UCSD-AML1 (cell line): ENCODE measurements at regions not wholly inside any gene's neighbourhood (a gene's known extent, or its start where the extent isn't known, plus 50 kb on each side); places are given as distances from the start of the nearest gene placed in this dataset.

ENCODE experiments used
- DNase-seq: peaks from one replicate; lab custom pipeline; 2025; ENCODE audit not compliant: unreplicated experiment; lab: John Stamatoyannopoulos, UW

DNA sequence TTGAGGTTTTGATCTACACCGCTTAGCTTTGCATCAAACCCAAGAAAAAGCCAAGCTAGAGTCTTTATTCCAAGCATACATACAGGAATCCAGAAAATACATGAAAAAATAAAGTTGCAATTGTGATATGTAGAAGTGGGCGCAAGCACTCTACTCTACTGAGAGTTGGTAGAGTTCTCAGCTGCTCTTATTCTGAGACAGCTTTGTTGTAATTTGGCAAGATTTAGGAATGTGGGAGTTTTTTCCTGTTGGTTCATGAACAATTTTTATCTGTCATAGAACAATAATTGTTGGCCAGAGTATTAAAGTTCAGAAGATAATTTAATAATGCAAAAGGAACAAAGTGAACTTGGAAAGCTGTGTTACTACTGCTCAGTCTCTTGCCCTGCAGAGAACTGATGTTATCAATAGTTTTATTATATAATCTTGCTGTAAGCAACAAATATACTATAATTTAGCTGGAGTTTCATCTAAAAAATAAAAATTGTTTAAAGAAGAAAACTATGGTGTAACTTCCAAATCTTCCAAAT is 302.0 kb upstream of the RND3 start:
- DNase-seq: no peak

DNA sequence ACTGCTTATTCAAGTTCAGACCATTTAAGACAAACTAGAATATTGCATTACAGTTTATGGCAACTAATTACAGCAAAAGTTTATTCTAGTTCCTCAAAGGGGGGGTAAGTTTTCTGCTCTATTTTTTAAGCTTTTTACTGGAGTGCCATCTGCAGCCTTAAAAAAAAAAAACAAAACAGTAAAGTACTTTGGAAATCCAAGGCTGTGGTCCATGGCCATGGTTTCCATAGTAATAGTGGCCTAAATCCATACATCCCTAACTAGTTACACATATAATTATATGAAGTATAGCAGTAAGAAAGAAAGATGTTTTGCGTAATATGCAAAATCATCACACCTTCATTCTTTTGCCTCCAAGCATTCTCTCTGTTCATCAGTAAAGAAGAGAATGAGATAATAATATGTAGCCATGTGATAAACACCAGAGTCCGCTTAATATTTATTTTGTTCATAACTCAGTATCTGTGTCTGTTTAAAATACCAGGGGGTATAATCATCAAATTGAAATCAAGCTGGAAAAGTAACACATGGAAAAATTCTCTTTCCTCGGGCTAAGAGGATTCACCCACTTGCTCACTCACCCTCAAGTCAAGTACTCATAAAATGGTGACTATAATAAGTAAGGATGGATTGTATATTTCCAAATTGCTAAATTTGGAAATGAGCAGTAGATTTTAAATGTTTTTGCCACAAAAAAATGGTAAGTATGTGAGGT is 301.1 kb upstream of the RND3 start:
- no peak for DNase-seq

DNA sequence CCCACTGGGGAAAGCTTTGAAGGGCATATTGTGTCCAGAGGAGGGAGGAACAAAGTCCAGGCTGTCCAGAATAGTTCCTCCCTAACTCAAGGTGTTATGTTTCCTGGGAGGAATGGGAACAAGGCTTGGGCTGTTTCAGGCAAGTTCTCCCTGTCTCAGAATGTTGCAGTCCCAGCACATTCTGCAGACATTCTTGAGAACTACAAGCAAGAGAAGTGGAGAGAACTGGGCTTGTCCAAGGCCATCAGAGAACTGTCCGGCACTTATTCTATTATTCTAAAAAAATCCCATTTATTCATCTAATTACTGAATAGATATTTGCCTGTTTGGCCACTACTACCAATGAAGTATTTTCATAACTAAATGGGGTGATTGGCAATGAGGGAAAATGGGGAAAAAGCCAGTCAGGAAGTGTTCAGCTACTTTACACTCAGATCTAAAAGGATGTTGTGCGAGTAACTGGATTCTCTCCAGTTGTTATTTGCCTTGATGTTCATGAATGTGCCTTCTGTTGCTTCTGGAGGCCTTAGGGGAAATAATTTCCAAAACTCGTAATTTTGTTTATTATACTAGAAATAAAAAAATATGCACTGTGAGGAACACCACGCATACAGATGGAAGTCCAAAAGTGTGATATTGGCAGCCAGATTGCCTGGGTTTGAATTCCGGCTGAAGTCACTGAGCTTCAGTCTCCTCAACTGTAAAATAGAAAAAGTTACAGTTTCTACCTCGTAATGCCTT is 300.1 kb upstream of the RND3 start:
- no peak for DNase-seq

DNA sequence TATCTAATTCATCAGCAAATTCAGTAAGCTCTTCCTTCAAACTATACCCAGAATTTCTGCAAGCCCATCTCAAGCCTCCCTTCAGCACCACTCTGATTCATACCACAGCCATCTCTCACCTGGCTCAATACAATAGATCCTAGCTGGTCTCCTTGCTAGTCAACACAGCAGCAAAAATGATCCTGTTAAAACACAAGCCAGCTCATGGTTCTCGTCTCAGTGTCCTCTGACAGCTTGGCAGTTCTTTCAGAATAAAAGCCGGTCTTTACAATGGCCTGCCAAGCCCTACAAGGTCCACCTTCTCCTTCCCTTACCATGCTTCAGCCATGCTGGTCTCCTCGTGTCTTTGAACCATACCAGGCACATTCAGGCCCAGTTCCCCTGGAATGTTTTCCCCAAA is 296.9 kb upstream of the RND3 start:
- no peak for DNase-seq

DNA sequence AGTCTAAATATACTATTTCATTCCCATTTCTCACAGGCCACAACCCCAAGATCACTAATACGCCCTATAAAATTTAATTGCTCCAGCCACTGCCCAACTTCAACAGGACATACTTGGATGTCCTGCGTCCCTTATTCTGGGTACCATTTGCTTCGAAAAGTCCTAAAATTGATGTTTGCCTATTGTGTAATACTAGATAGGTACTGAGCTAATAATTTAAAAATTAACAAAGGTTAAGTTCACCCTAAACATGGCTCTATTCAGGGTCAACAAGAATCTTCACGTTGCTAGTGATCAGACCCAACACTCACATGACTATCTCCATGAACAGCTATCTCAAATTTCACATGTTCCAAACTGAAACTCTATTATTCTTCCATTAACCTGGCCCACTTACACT is 296.4 kb upstream of the RND3 start:
- DNase-seq: no peak

DNA sequence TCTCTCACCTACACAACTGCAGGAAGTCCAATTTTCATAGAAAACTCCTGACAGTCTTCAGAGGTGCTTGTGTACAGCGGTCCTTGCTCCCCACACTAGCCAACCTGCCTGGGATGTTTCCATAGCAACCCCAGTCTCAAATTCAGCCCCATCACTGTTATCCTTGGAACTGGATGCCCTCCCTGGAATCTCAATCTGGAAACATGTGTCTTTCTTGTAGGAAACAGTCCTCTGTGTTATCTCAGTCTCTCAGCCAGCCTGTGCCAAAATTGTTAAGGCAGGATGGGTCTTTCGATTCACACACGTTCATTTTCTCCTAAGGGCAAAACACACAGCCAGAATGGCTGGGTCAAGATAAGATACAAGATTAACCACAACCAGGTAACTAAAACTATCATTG is 295.5 kb upstream of the RND3 start:
- DNase-seq: no peak

DNA sequence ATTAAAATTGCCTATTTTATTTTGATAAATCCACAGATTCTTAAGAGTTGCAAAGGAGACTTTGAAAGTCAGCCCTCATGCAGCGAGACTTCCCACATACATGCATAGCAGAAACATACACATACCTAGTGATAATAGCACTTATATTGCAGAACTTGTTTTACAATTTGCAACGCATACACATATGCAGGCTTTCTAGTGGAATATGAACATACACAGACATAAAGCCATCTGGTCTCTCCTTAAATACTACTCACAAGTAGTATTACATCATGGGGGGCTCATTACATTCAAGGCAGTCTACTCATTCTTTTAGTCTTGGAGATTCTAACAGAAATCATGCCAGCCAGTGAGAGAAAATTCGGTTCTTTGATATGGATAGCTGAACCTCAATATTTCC is 295.1 kb upstream of the RND3 start:
- DNase-seq: no peak

DNA sequence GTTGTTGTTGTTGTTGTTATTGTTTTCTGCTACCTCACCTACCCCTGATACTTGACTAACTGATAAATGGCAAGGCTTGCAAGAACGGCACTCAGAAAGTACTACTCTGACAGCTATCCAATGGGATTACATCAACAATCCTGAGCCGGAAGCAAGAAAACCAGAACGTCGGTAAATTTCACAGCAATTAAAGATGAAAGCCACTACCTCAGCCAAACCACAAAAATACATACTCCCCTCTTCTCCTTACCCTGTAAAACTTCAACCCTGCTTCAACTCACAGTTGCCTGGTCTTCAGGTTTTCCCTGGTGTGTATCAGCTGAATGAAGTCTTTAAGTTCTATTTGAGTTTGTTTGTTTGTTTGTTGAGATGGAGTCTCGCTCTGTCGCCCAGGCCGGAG is 293.7 kb upstream of the RND3 start:
- DNase-seq: no peak

DNA sequence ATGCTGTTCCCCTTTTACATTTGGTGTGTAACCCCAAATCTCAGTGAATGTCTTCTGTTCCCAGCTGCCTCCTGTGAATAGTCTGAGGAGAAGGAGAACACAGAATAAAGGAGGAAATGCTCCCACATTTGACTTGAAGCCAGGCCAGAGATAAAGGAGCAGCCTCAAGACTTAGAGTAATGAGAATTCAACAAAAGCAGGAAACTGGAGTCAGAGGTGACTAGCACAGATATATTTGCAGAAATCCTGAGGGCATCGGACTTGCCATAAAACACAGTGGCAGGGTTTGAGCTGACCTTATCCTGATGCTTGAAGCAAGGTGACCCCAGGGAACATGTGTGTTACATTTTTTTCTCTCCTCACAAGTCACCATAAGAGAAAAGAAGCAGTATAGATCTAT is 291.4 kb upstream of the RND3 start:
- DNase-seq: no peak

DNA sequence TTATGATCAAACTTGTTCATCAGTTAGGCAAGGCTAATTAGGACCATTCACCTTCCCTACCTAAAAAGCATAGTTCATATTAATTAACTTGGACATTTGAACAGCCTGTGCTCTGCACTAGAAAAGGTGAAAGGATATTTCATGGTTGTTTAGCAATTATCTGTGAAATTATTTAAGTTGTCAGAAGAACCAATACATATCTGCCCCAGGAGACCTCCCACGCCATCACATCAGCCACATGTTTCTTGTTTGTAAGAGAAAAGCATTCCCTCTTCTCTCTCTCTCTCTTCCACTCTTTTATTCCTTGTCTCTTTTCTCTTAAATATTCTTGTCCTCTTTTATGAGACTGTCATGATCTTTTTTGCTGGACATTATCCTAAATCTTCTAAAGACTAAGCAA is 282.0 kb upstream of the RND3 start:
- DNase-seq: no peak

DNA sequence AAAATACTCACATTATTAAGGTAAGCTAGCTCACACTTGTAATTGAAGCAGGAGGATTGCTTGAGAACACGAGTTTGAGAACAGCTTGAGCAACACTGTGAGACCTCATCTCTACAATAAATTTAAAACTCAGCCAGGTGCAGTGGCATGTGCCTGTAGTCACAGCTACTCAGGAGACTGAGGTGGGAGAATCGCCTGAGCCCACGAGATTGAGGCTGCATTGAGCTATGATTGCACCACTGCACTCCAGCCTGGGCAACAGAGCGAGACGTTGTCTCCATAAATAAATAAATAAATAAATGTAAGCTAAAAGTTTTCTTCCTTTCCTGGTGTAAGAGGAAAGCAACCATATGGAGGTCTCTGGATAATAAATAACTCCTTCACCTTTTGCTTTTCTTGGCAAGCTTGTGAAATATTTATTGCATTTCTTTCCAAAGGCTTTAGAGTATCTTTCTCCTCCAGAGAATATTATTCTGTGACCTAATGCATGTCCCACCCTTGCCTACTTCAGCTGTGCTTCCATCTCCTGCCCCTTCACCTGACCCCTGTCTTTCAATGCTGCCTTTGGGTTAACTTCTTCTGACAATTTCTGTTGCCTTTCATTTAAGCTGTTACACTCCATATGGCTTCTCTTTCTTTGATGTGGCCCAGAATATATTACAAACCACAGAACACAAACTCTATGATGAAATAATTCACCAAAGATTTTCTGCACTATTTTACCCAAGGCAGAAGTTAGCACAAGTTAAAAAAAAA is 280.7 kb upstream of the RND3 start:
- DNase-seq: no peak

DNA sequence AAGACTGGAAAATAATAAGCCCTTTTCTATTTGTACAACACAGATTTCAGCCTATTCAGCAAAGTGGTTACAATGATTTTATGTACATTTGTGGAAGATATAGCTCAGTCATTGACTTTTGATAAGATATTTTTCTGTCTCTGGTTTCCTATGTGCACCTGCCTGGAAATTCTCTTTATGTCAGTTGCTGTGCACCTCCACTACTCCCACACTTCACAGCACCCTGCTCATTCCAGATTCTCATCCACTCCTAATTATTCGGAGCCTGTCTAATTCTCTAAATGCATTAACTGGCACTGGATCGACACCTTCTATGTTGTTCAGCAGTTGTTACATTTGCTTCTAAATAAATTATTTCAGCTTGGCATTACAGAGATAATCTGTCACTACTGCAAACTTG is 275.1 kb upstream of the RND3 start:
- no peak for DNase-seq

DNA sequence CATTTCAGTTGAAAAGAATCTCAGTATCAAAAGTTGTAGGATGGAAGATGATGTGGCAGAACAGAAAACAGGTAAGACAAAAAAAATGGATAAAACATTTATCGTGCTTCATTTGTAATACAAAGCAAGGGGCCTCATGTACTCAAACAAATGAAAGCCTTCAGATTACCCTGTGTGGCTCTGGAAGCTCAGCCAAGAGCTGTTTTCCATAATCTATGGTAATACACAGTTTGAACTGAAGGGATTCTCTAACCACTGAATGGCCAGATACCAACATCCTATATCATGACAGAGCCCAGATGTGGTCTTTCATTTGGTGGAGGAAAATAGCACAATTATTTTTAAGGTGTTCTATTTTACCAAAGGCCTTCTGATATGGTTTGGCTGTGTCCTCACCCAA is 272.1 kb upstream of the RND3 start:
- DNase-seq: no peak

DNA sequence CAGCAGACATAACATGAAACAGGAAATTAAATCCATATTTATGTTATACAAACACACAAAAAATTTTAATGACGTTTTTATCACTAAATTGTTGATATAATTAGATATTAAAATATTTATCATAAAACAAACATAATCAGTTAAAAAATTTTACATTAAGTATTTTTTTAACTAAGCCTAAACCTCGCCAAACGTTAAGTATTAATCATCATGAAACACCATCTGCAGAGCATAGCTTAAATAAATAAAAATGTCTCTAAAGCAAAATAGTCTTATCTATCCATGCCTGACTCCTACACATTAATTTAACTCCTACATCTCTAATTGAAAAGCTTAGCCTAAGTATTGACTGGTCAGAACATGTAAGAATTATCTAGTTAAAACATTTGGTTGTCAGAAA is 271.6 kb upstream of the RND3 start:
- no peak for DNase-seq

DNA sequence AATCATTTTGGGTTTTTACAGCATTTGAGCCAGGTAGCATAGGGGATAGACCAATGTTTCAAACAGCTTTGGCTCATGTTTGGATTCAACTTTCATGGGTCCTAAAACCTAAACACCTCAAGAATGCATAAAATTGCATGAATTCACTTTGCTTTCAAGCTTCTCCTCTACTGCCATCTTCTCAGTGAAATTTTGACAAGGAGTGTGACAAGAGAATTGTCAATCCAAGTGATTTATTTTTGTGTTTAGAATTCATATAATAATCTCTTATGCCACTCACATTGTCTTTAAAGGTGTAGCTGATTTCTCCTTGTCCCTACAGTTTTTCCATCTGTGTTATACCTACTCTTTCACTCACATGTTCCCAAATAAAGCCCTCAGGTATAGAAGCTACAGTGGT is 264.8 kb upstream of the RND3 start:
- DNase-seq: no peak

DNA sequence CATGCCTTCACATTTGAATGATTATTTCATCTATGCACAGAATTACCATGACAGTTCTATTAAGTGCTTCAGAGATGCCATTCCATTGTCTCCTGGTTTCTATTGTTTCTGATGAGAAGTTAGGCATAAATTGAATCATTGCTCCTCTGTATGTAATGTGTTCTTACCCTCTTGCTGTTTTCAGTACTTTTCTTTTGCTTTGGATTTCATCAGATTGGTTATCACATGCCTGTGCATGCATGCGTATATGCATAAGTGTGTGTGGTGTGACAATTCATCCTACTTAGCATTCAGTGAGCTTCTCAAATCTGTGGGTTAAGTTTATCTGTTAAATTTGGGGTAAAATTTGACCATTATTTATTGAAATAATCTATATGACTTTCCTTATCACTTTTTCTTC is 263.3 kb upstream of the RND3 start:
- DNase-seq: no peak

DNA sequence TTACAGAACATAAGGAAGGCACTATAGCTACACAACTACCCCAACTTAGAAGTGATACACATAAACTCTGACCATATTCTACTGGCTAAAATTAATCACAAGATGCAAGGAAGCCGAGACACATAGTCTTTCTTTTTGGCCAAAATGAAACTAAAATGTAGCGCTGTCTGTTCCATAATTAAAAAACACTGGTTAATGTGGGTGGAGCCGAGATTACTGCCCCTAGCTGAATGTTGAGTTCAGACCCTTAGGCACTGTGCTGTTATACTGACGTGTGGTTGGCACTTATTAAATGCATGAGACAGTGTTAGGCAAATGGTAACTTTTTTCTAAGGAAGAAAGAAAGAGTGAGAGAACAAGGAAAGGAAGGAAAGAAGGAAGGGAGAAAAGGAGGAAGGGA is 254.6 kb upstream of the RND3 start:
- DNase-seq: no peak

DNA sequence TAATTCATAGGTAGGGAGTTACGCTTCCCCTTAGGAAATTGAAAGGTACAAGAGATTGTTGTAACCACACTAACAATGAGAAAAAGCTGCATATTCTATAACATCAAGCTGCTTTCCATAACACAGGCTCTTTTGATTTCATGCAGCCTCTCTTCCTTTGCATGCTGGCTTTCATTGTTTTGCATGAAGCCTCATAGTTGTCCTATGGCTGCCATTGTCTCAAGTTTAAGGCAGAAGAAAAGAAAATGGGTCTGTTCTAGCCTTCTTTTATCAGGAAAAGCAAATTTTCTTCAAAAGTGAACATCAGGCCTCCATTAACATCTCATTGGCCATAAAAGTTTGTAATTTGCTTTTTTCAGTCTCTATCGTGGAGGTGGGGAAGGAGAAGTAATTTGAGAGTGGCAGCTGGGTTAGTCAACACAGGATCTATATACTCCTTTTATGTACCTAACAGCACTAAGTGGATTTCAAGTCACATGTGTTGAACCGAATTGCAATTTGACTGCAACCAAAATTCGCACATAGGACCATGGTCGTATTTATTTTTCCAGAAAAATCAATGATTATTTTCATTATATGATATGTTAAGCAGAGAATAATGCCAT is 248.5 kb upstream of the RND3 start:
- no peak for DNase-seq

DNA sequence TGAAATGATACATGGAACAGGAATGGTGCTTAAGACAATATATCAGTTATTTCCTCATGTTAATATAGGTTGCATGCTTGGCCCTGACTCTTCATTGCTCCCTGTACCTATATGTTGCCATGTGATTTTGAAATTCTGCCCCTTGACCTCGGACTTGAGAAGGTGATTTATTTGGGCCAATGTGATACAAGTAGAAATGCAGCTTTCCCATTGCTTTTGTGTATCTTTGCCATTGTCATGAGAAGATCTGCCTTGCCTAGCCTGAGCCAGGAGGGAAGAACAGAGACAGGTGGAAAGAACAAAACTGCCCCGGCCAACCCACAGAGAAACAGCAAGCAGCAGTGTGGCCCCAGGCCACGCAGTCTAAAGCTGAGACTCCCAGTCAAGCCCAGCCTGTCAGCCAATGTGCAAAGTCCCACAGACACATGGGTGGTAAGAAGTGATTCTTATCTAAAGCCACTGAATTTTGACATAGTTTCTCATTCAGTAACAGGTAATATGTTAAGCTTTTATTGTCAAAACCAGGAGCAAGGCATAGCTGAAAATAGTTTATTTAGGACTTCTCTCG is 245.7 kb upstream of the RND3 start:
- DNase-seq: no peak

DNA sequence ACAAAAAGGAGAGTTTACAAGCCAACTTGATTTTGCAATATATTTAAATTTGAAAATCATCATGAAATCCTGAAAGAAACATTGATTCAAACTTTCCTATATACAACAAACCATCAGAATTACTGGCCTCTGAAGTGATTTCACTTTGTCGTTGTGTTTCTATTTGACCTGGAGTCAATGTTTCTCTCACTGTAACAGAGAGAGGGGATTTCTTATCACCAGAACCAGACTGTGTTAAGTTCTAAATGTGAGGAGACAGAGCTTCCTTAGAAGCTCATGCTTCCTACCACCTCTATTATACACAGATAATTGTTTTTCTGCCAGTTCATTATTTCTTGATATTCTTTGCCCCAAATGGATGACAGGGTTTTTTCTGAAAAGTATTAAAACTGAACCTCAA is 245.0 kb upstream of the RND3 start:
- DNase-seq: no peak

DNA sequence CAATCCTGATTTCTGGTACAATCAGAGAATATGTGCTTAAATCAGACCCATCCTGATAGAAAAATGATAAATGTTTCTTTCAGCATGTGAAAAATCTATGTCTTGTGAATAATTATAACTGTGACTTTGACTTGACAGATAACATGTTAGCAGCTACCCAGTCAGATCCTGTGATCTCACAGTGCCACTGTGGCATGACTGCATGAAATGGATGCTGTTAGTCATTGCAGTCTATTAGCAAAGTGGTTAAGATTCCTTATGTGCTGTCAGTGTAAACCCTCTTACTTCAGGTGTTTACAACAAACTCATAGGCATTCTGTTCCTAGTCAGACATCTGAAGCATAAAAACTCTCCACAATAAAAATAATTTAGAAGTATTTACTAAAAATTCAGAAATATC is 244.6 kb upstream of the RND3 start:
- no peak for DNase-seq
